ENCODE measurements at regions not wholly inside any gene's neighbourhood (a gene's known extent, or its start where the extent isn't known, plus 50 kb on each side); places are given as distances from the start of the nearest gene placed in this dataset.

DNA sequence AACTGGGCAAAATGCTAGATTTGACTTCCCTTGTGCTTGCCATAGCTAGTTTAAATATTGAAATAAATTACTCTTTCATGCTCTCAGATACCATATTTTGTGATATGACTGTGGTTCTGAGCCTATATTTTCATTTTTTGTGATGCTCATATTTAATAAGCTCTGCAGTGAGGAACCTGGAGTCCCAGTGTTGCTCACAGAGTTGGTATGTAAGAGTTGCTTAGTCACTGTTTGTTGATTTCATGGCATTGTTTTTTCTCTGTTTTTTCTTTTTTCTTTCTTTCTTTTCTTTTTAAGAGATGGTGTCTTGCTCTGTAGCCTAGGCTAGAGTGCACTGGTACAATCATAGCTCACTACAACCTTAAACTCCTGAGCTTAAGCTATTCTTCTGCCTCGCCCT, 750.5 kb upstream of the TMEM132C start:
- TF ChIP-seq, protein P1, sequence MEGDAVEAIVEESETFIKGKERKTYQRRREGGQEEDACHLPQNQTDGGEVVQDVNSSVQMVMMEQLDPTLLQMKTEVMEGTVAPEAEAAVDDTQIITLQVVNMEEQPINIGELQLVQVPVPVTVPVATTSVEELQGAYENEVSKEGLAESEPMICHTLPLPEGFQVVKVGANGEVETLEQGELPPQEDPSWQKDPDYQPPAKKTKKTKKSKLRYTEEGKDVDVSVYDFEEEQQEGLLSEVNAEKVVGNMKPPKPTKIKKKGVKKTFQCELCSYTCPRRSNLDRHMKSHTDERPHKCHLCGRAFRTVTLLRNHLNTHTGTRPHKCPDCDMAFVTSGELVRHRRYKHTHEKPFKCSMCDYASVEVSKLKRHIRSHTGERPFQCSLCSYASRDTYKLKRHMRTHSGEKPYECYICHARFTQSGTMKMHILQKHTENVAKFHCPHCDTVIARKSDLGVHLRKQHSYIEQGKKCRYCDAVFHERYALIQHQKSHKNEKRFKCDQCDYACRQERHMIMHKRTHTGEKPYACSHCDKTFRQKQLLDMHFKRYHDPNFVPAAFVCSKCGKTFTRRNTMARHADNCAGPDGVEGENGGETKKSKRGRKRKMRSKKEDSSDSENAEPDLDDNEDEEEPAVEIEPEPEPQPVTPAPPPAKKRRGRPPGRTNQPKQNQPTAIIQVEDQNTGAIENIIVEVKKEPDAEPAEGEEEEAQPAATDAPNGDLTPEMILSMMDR (IDR thresholded peaks at IDR 0.05), result no peak
- TF ChIP-seq POLR2AphosphoS5 (IDR thresholded peaks at IDR 0.05), result no peak
